HCT116 (cell line): ENCODE measurements at regions not wholly inside any gene's neighbourhood (a gene's known extent, or its start where the extent isn't known, plus 50 kb on each side); places are given as distances from the start of the nearest gene placed in this dataset.

Experiments used
- ELF1 ChIP-seq: IDR thresholded peaks from 2 replicates; pipeline ENCODE4 v1.6.1; 2012; ENCODE audit warnings: low read depth, borderline replicate concordance
- EZH2 ChIP-seq: fragments of 200-600 bp; sonication (generic); IDR thresholded peaks from 2 replicates; pipeline ENCODE4 v1.6.1; 2017; ENCODE audit warnings: antibody characterized with exemption, mixed run types
- POLR2A ChIP-seq: IDR thresholded peaks from 2 replicates; pipeline ENCODE4 v1.7.0; 2011; ENCODE audit warnings: borderline replicate concordance; ENCODE audit not compliant: insufficient read depth, insufficient read length; ENCODE audit errors: extremely low read depth
- POLR2AphosphoS5 ChIP-seq: IDR thresholded peaks from 2 replicates; pipeline ENCODE4 v1.6.1; 2011; ENCODE audit warnings: mild to moderate bottlenecking, low read depth, low read length, moderate library complexity
- SP1 ChIP-seq: IDR thresholded peaks from 2 replicates; pipeline ENCODE4 v1.6.1; 2012; ENCODE audit warnings: low read depth
- TF ChIP-seq, protein P1 (sequence below), 3 experiments: fragments of 200-600 bp in 1 of 3; sonication (generic) in 1 of 3; IDR thresholded peaks in 2 of 3; conservative IDR thresholded peaks in 1 of 3; 2 replicates each; pipeline ENCODE4 v1.5.1; 2012 to 2017; ENCODE audit warnings: low read depth in 2 of 3, low read length in 2 of 3, antibody characterized with exemption in 1 of 3, borderline replicate concordance in 1 of 3, control low read depth in 1 of 3, mild to moderate bottlenecking in 1 of 3, mixed read lengths in 1 of 3, mixed run types in 1 of 3, moderate library complexity in 1 of 3; ENCODE audit not compliant: insufficient read depth in 1 of 3

GRCh38 chr3:171986757-171987518 is 52.4 kb upstream of the FNDC3B start:
- TF ChIP-seq EZH2 (no peak), ELF1 (no peak), POLR2A (no peak), POLR2AphosphoS5 (no peak), SP1 (no peak)
- TF ChIP-seq, protein P1, sequence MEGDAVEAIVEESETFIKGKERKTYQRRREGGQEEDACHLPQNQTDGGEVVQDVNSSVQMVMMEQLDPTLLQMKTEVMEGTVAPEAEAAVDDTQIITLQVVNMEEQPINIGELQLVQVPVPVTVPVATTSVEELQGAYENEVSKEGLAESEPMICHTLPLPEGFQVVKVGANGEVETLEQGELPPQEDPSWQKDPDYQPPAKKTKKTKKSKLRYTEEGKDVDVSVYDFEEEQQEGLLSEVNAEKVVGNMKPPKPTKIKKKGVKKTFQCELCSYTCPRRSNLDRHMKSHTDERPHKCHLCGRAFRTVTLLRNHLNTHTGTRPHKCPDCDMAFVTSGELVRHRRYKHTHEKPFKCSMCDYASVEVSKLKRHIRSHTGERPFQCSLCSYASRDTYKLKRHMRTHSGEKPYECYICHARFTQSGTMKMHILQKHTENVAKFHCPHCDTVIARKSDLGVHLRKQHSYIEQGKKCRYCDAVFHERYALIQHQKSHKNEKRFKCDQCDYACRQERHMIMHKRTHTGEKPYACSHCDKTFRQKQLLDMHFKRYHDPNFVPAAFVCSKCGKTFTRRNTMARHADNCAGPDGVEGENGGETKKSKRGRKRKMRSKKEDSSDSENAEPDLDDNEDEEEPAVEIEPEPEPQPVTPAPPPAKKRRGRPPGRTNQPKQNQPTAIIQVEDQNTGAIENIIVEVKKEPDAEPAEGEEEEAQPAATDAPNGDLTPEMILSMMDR (IDR thresholded peaks at IDR 0.05 in 2 of 3, conservative IDR thresholded peaks at IDR 0.05 in 1 of 3; ENCODE audit: borderline replicate concordance in 1 of 3, insufficient read depth in 1 of 3, low read depth in 2 of 3, low read length in 2 of 3) = no peak
